PC-3 (cell line): ENCODE measurements at regions not wholly inside any gene's neighbourhood (a gene's known extent, or its start where the extent isn't known, plus 50 kb on each side); places are given as distances from the start of the nearest gene placed in this dataset.

Source experiments
- ATAC-seq: fragments of 200-7000 bp; cut with Tn5 transposase; 2 replicates; pipeline ENCODE4 v1.9.1; 2020; ENCODE audit warnings: mild to moderate bottlenecking, moderate library complexity
- BruUV-seq: library from RNA; stranded (reverse); fragments of 400-500 nt; replicated peaks from 2 replicates; lab custom pipeline; 2021; lab: Mats Ljungman, UMichigan
- CTCF ChIA-PET: fragments of 300-600 bp; sonication (Branson Sonifier 250); formaldehyde crosslinking; loops from one replicate; lab custom pipeline; 2022; ENCODE audit warnings: antibody characterized with exemption; lab: Charles Lee
- POLR2A ChIA-PET: fragments of 300-600 bp; sonication (Branson Sonifier 250); formaldehyde crosslinking; loops from one replicate; lab custom pipeline; 2022; ENCODE audit warnings: antibody characterized with exemption; ENCODE audit not compliant: unreplicated experiment; lab: Charles Lee
- DNase-seq: peaks from one replicate; pipeline ENCODE4 v3.0.0-alpha.2; 2015
- H2AFZ ChIP-seq: fragments of 300-600 bp; sonication (generic); 2 replicates; pipeline ENCODE4 v1.6.0; 2016; ENCODE audit warnings: antibody characterized with exemption, low read length
- H3F3A ChIP-seq: fragments of 300-600 bp; sonication (generic); one replicate; pipeline ENCODE4 v1.6.0; 2017; ENCODE audit warnings: antibody characterized with exemption, low read length, control low read depth, mild to moderate bottlenecking; ENCODE audit not compliant: unreplicated experiment
- H3K27ac ChIP-seq: fragments of 300-600 bp; sonication (generic); 2 replicates; pipeline ENCODE4 v1.5.1; 2016; ENCODE audit warnings: mild to moderate bottlenecking, low read length
- H3K27me3 ChIP-seq: fragments of 300-600 bp; sonication (generic); 2 replicates; pipeline ENCODE4 v1.6.1; 2016; ENCODE audit warnings: low read length, mixed read lengths
- H3K36me3 ChIP-seq: fragments of 300-600 bp; sonication (generic); 2 replicates; pipeline ENCODE4 v1.6.1; 2016; ENCODE audit warnings: low read depth, mixed run types, low read length, mixed read lengths
- H3K4me1 ChIP-seq: fragments of 300-600 bp; sonication (generic); 2 replicates; pipeline ENCODE4 v1.5.1; 2016; ENCODE audit warnings: low read length; ENCODE audit not compliant: insufficient read depth
- H3K4me2 ChIP-seq: fragments of 300-600 bp; sonication (generic); 2 replicates; pipeline ENCODE4 v1.6.0; 2016; ENCODE audit warnings: low read length
- H3K4me3 ChIP-seq: fragments of 300-600 bp; sonication (generic); 2 replicates; pipeline ENCODE4 v1.5.1; 2016; ENCODE audit warnings: mild to moderate bottlenecking, low read length, mixed read lengths
- H3K79me2 ChIP-seq: fragments of 300-600 bp; sonication (generic); 2 replicates; pipeline ENCODE4 v1.6.1; 2017; ENCODE audit warnings: low read length, mixed read lengths
- H3K9ac ChIP-seq: fragments of 300-600 bp; sonication (generic); 2 replicates; pipeline ENCODE4 v1.6.0; 2016; ENCODE audit warnings: mild to moderate bottlenecking, low read length
- H3K9me2 ChIP-seq: fragments of 300-600 bp; sonication (generic); replicated peaks from 2 replicates; pipeline ENCODE4 v1.6.1; 2016; ENCODE audit warnings: mixed run types, low read length, mixed read lengths
- H3K9me3 ChIP-seq: fragments of 300-600 bp; sonication (generic); 2 replicates; pipeline ENCODE4 v1.6.1; 2016; ENCODE audit warnings: low read length, mixed read lengths
- H4K20me1 ChIP-seq: fragments of 300-600 bp; sonication (generic); 2 replicates; pipeline ENCODE4 v1.6.1; 2016; ENCODE audit warnings: low read length, mixed read lengths
- EZH2 ChIP-seq: fragments of 300-600 bp; sonication (generic); IDR thresholded peaks from one replicate; pipeline ENCODE4 v1.6.1; 2017; ENCODE audit warnings: antibody characterized with exemption, mild to moderate bottlenecking, low read length; ENCODE audit not compliant: unreplicated experiment
- EZH2phosphoT487 ChIP-seq: fragments of 300-600 bp; sonication (generic); IDR thresholded peaks from 2 replicates; pipeline ENCODE4 v1.6.1; 2018; ENCODE audit warnings: mild to moderate bottlenecking, antibody characterized with exemption, low read length, borderline replicate concordance
- intact Hi-C: fragments of 100-400 bp; cut with micrococcal nuclease; formaldehyde crosslinking; loops from 2 replicates; pipeline ENCODE4 v1.9.0; 2023
- TF ChIP-seq, protein P1 (sequence below): fragments of 300-600 bp; sonication (generic); conservative IDR thresholded peaks from 2 replicates; pipeline ENCODE4 v1.5.1; 2017; ENCODE audit warnings: antibody characterized with exemption, low read depth, mild to moderate bottlenecking, low read length

GRCh38 chr9:97768746-97769145 lies 71.6 kb upstream of the XPA start:
- Histone ChIP-seq H2AFZ (no peak overlapping the region), H3K79me2 (no peaks in the 10 kb centered on the region), H3K9ac (no peak overlapping the region), H3K9me3 (no peaks in the 10 kb centered on the region), H3K4me1 (peaks cover 10% of the 10 kb centered on the region), H3K4me3 (no peak overlapping the region), H3K27ac (no peak overlapping the region), H3K4me2 (no peak overlapping the region), H3F3A (no peaks in the 10 kb centered on the region), H3K9me2 (no peaks in the 10 kb centered on the region), H4K20me1 (no peaks in the 10 kb centered on the region), H3K27me3 (no peaks in the 10 kb centered on the region), H3K36me3 (no peaks in the 10 kb centered on the region)
- DNase-seq (no peak), ATAC-seq (no peak)
- POLR2A ChIA-PET, result no interaction called here
- no TSS peak for BruUV-seq
- TF ChIP-seq, protein P1, sequence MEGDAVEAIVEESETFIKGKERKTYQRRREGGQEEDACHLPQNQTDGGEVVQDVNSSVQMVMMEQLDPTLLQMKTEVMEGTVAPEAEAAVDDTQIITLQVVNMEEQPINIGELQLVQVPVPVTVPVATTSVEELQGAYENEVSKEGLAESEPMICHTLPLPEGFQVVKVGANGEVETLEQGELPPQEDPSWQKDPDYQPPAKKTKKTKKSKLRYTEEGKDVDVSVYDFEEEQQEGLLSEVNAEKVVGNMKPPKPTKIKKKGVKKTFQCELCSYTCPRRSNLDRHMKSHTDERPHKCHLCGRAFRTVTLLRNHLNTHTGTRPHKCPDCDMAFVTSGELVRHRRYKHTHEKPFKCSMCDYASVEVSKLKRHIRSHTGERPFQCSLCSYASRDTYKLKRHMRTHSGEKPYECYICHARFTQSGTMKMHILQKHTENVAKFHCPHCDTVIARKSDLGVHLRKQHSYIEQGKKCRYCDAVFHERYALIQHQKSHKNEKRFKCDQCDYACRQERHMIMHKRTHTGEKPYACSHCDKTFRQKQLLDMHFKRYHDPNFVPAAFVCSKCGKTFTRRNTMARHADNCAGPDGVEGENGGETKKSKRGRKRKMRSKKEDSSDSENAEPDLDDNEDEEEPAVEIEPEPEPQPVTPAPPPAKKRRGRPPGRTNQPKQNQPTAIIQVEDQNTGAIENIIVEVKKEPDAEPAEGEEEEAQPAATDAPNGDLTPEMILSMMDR, result no peak
- TF ChIP-seq EZH2, result no peak
- TF ChIP-seq EZH2phosphoT487, result no peak
- intact Hi-C loops, result no loop called here
- CTCF ChIA-PET, result no interaction called here

DNA sequence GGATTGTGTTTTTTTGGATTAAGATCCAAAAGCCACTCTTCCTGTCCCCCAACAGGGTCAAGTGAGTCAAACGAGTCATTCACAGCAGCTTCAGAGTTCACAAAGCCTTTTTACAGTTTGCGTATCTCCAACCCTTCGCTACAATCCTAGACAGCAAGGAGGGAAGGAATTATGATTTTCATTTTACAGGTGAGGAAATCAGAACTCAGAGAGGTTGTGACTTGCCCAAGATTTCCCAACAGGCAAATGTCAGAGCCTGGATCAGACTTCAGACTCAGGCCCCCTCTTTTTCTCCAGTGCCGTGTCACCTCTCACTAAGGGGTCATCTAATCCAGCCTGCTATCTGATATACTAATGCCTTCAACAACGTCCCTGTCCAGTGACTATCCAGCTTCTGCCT lies 72.1 kb upstream of the XPA start:
- no peak for DNase-seq
- intact Hi-C loops, result no loop called here
- Histone ChIP-seq H3K79me2 (no peaks in the 10 kb centered on the region), H3K36me3 (no peaks in the 10 kb centered on the region), H4K20me1 (no peaks in the 10 kb centered on the region), H3K27me3 (no peaks in the 10 kb centered on the region), H3K9ac (no peak overlapping the region), H3K27ac (no peak overlapping the region), H2AFZ (no peak overlapping the region), H3F3A (no peaks in the 10 kb centered on the region), H3K4me3 (no peak overlapping the region), H3K4me2 (no peak overlapping the region), H3K9me2 (no peaks in the 10 kb centered on the region), H3K9me3 (no peaks in the 10 kb centered on the region), H3K4me1 (peaks cover 14% of the 10 kb centered on the region)
- CTCF ChIA-PET, result no interaction called here
- POLR2A ChIA-PET, result no interaction called here
- no TSS peak for BruUV-seq
- no peak for ATAC-seq
- no peak for TF ChIP-seq EZH2phosphoT487
- no peak for TF ChIP-seq EZH2
- TF ChIP-seq, protein P1, result no peak

- ATAC-seq (no peak), DNase-seq (no peak)
- Histone ChIP-seq H3K9me2 (no peaks in the 10 kb centered on the region), H3K79me2 (no peaks in the 10 kb centered on the region), H3K9ac (no peak overlapping the region), H3K27me3 (no peaks in the 10 kb centered on the region), H3K4me3 (no peak overlapping the region), H3K4me2 (no peak overlapping the region), H3K27ac (no peak overlapping the region), H3K9me3 (no peaks in the 10 kb centered on the region), H3F3A (no peaks in the 10 kb centered on the region), H2AFZ (no peak overlapping the region), H3K4me1 (peaks cover 14% of the 10 kb centered on the region), H3K36me3 (no peaks in the 10 kb centered on the region), H4K20me1 (no peaks in the 10 kb centered on the region)
- intact Hi-C loops, result no loop called here
- no TSS peak for BruUV-seq
- POLR2A ChIA-PET, result no interaction called here
- TF ChIP-seq EZH2, result no peak
- TF ChIP-seq, protein P1, result no peak
- no peak for TF ChIP-seq EZH2phosphoT487
- CTCF ChIA-PET, result no interaction called here
These were observed 73.8 kb upstream of the XPA start for GRCh38 chr9:97770808-97771372.
